Astrocyte of the cerebellum (primary cell): ENCODE measurements at regions not wholly inside any gene's neighbourhood (a gene's known extent, or its start where the extent isn't known, plus 50 kb on each side); places are given as distances from the start of the nearest gene placed in this dataset.

Experiments
- DNase-seq: peaks from one replicate; pipeline ENCODE4 v3.0.0-alpha.2; 2011; ENCODE audit warnings: low read depth
- H3K4me3 ChIP-seq: 2 replicates; pipeline ENCODE4 v1.5.1; 2011; ENCODE audit warnings: mild to moderate bottlenecking, low read depth, low read length, moderate library complexity
- in situ Hi-C: cut with HindIII; loops from 2 replicates; pipeline ENCODE4 v1.10.0; 2017; ENCODE audit warnings: low sequenced_read_pairs
- TF ChIP-seq, protein P1 (sequence below): IDR thresholded peaks from 2 replicates; pipeline ENCODE4 v1.5.1; 2012; ENCODE audit warnings: low read length, low read depth, moderate library complexity, mild to moderate bottlenecking; ENCODE audit errors: missing control alignments

DNA sequence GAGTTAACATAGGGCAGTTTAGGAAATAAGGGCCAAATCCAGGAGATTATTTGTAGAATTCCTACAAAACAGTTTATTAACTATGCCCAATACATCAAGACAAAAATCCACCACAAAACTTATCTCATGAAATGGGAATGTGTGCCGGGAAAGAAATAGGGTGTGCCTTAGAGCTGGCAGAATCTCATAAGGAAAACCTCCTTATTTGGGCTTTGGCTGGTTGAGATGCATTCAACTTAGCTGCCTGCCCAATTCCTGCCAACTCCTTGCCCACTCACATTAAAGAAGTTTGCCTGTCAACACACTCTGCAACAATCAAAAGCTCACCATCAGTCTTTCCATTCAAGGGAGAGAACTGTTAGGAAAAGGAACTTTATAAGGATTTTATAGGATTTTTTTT, 500.6 kb downstream of the SATB2 start:
- TF ChIP-seq, protein P1, sequence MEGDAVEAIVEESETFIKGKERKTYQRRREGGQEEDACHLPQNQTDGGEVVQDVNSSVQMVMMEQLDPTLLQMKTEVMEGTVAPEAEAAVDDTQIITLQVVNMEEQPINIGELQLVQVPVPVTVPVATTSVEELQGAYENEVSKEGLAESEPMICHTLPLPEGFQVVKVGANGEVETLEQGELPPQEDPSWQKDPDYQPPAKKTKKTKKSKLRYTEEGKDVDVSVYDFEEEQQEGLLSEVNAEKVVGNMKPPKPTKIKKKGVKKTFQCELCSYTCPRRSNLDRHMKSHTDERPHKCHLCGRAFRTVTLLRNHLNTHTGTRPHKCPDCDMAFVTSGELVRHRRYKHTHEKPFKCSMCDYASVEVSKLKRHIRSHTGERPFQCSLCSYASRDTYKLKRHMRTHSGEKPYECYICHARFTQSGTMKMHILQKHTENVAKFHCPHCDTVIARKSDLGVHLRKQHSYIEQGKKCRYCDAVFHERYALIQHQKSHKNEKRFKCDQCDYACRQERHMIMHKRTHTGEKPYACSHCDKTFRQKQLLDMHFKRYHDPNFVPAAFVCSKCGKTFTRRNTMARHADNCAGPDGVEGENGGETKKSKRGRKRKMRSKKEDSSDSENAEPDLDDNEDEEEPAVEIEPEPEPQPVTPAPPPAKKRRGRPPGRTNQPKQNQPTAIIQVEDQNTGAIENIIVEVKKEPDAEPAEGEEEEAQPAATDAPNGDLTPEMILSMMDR: no peak
- DNase-seq: no peak
- in situ Hi-C loops: no loop called here
- no peak overlapping the region for H3K4me3 ChIP-seq

DNA sequence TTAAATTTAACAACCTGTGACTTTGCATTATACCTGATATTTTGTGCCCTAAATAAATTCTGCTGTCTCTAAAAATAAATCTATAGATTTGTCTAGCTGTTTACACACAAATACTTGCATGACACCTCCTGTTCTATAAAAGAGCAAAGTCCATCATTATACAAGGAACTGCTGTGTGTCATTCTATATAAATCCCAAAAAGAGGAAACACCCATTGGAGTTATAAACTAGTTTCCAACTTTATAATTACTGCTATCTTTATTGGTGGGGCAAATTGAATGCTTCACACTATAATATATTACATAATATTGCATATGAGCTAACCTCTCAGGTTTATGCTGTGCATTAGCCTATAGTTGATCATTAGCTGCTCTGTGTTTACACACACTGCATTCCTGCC, 504.4 kb downstream of the SATB2 start:
- no peak for DNase-seq
- no peak overlapping the region for H3K4me3 ChIP-seq
- in situ Hi-C loops: no loop called here
- TF ChIP-seq, protein P1: no peak

DNA sequence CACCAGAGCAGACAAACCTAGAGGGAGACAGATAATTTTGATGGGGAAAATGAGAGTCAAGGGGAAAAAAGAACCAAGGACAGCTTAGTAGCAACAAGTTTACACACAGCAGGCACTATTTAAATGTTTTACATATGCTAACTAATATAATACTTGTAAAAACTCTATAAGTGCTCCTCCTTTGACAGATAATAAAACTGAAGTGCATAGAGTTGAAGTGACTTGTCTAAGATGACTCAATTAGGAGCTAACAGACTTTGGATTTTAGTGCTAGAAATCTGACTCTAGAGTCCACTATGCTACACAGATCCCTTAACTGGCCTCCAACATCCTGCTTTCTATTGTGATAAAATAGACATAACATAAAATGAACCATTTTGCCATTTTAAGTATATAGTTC, 506.9 kb downstream of the SATB2 start:
- no peak overlapping the region for H3K4me3 ChIP-seq
- no peak for DNase-seq
- TF ChIP-seq, protein P1: no peak
- in situ Hi-C loops: no loop called here

DNA sequence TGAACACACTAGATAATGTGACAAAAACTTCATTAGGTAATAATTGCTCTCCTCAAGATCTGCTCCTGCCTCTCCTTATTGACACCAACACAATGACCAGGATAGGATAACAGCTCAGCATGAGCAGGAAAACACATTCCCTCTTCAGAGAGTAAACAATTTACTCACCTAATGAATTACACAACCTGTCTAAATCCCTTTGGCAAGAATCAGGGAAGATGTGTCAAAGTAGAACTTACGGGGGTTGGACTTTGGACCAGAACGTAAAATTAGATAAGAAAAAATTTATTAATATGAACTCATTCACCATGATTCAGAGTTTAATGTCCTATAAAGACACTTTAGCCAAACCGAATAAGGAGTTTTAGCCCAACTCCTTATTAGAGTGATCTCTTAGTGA, 512.2 kb downstream of the SATB2 start:
- TF ChIP-seq, protein P1: no peak
- in situ Hi-C loops: no loop called here
- H3K4me3 ChIP-seq: no peak overlapping the region
- DNase-seq: no peak

DNA sequence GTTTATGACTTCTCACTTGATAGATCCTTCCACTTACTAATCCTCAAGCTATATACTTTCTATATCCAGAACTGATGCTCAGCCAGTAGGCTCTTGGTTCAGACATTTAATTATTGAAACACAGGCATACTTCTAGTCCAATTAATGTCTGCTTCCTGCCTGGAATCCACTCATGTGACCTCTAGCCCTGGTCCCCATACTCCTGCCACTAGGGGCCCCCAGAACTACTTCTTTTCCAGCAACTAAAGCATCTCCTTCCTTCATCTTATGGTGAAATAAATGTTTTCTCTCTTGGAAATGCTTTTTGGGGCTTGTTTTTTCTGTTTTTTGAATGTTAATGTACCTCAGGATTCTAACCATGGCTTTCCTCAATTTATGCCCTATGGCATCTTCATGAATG, 527.6 kb downstream of the SATB2 start:
- in situ Hi-C loops: no loop called here
- DNase-seq: no peak
- TF ChIP-seq, protein P1: peak; percentile 16
- H3K4me3 ChIP-seq: no peak overlapping the region

DNA sequence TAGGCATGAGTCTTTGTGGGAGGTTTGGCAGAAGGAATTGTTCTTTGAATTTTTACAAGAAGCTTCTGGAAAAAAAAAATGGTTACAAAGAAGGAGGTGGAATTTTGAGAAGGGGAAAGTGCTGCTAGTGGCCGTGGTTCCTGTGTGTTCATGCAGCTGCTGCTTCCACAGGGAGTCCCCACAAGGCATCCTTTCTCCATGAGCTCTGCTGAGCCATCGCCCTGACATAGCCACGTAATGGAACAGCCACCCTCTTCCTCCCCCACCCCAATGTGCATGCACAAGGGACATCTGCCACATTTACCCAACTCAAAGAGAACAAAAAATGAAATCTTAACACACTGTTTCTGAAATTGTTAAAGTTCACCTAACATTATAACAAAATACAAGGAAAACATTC, 529.7 kb downstream of the SATB2 start:
- TF ChIP-seq, protein P1: no peak
- no peak for DNase-seq
- in situ Hi-C loops: no loop called here
- no peak overlapping the region for H3K4me3 ChIP-seq

DNA sequence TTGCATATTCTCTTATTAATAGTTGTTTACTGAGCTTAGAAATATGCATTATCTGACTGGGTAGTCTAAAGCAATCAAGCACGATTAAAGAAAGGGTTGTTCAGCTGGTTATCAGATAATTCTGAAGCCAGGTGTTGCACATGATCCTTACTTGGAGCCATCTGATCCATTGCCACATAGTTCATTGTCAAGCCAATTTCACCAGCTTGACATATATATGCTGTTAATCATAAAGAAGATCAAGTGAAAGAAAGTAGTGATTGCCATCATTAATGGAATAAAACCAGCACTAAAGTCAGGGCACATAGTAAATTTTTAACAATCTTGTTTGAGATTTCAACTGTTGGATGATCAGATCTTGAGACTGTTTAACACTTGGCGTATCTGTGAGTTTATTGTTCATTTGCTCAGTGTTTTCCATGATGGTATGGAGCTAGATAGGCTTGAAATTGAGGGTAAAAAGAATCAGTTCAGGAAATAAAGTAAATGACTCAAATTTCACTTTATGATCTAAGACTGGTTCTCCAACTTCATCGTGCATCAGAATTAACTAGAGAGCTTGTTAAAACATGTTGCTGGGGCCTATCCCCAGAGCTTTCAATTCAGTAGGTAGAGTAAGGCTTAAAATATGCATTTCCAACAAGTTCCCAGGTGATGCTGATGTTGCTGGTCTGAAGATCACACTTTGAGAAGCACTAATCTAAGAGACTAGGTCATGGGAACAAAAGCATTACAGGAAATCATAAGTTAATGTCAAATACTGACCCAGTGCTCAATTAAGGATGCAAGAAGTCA, 539.6 kb downstream of the SATB2 start:
- in situ Hi-C loops: no loop called here

More for the DNA sequence above, 539.6 kb downstream of the SATB2 start:
- no peak for DNase-seq
- TF ChIP-seq, protein P1: no peak
- no peak overlapping the region for H3K4me3 ChIP-seq
